ENCODE measurements at regions not wholly inside any gene's neighbourhood (a gene's known extent, or its start where the extent isn't known, plus 50 kb on each side); places are given as distances from the start of the nearest gene placed in this dataset.
A peak's percentile ranks its signal among the peaks of the same experiment; 100 is the strongest.

DNA sequence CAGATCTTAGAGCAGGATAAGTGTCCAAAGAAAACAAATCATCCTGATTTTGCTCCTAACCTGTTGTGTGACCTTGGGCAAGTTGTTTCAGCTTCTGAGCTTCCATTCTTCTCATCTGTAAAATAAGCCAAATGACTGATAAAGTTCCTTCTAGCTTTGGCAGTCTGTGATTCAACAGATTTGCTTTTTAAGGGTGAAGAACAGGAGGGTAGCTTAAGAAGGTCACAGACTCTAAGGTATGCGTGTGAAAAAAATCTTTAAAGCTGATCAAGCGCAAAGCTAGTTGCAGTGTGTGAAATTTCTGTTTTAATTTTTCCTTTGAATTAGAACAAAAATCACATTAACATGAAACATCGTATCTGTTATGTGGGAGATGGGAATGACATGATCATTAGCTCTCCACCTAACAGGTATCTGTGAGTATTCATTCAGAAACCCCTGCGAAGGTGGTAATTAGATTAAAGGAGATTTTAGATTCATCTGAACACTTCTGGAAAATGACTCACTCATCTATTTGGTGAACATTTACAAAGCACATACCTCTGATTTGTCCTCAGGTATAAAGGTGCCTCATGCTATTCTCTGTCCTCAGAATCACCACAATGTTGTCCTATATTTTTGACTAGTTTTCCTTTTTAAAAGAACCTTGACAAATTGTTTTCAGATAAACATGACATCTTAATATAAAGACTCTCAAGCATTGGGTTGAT is 131.9 kb upstream of the CPM start:
- no peak for FAIRE-seq

DNA sequence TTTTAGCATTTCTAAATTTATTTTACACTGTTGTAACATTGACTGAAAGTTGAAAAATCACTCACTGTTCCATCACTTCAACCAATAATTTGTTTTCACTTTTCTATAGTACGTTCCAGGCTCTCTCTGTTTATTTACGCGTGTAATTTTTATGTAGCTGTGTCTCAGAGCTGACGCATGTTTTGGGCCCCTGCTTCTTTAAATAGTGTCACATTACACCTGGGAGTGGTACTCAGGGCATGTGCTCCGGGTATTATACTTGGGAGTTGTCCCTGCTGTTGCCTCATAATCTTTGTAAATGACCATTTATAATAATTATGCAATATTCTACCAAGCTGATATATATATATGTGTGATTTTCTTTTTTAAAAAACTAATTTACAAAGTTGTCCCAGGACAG is 132.8 kb upstream of the CPM start:
- FAIRE-seq, result no peak

DNA sequence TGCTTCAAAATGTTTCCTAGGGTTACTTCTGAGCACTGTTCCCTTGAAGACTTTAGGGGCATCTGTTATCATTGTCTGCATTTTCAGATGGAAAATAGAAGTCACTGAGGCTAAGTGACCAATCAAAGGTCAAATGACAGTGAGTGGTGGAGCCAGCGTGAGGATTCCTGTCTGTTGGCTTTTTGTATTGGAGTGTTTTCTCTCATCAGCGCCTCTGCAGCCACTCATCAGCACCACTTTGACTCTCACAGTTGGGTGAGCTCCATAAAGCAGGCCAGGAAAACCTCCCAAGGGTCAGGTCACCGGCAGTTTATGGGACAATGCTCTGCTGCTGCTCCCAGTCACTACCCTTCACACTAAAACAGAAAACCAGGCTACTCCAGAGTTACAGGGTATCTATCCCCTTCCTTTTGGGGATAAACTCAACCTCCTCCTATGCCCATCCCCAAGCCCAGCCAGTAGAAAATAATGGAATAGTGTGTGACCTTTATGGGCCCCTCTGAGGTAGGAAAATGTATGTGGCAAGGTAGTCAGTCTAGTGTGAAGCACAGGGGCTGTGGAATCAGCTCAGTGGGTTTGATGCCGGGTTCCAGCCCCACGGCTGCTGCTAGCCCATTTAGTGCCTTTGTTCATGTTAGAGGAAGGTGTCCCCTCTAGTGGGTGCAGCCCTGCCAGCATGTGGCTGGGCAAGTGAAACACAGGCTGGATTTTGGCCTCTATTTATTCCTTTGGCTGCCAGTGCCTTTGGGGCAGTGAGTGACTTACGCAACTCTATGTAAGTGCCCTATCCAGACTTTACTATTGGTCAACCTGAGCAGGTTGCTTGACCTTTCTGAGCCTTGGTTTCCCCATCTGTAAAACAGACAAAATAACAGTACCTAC is 133.8 kb upstream of the CPM start:
- FAIRE-seq, result no peak

DNA sequence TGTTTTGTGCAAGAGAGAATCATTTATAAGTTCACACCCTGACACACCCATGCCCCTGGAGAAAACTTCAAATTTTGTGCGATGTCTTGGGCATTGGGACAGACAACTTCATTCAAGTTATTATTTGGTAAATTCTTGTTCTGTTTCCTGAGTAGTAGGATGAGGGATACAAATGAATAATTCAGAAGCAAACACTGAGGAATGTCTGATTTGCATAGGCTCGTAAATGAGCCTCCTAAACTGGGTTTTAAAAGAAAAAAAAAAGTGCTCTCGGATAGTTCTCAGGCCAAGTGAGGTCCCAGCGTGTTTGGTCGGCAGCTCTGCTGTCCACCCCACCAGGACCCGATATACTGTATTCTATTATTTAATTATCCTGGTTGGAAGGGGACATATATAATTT is 134.7 kb upstream of the CPM start:
- no peak for FAIRE-seq

DNA sequence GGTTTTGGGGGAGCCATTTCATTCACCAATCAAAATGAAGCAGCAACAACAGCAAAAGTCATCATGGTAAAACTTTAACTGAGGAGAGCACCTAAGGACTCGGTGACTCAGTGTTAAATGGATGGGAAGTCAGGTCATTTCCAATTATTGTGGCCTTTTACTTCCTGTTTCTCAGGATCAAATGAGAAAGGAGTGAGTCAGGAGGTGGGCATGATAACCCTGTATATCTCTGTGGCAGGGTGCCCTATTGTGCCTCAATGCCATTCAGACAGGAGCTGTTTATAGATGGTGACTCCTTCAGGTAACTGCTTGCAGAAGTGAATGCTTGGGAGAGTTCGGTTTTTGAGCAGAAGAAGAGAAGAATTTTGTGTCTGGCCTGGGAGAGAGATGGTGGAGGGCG is 135.5 kb upstream of the CPM start:
- FAIRE-seq, result no peak

DNA sequence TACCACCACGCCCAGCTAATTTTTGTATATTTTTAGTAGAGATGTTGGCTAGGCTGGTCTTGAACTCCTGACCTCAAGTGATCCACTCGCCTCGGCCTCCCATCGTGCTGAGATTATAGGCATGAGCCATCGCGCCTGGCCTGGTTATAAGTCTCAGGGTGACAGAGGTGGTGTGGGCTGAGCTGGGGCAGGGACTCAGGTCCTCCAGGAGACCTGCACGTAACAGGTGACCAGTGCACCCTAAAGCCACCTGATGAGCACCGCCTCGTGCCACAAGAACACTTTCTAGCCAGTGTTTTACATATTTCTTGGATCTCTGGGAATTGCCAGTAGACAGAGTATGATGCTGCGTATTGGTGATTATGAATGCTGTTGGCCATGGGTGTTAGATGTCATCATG is 136.5 kb upstream of the CPM start:
- no peak for FAIRE-seq

GRCh38 chr12:69070319-69071090 is 137.5 kb upstream of the CPM start:
- no peak for FAIRE-seq

DNA sequence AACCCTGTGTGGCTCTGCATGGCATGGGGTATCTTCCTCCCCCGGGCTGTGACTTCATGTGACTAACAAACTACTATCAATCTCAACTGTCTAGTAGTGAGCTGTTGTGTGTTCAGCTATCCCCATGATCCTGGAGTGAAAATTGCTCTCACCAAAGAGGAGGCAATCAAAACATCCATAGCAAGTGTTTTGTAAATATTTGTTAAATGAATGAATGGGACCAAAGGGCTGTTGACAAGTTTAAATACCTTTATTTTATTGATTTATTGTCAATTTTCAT is 138.1 kb upstream of the CPM start:
- no peak for FAIRE-seq

DNA sequence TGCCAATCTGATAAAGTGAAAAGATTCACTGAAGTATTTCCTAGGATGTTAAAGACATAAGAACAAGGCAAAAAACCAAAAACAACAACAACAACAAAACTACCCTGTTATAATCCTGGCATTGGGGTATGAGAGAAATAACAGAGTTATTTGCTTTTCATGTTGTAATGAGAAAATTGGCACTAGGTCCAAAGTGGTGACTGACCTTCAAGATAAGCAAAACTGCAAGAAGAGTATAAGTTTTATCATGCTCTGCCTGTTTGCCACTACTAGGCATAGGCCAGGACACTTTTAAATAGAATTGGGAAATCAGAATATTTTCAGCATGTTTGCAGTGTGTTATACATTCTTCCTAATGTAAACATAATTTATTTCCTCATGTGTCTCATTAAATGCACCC is 140.1 kb upstream of the CPM start:
- no peak for FAIRE-seq

- FAIRE-seq, result no peak
Observed at GRCh38 chr12:69074556-69075349, 141.8 kb upstream of the CPM start.

DNA sequence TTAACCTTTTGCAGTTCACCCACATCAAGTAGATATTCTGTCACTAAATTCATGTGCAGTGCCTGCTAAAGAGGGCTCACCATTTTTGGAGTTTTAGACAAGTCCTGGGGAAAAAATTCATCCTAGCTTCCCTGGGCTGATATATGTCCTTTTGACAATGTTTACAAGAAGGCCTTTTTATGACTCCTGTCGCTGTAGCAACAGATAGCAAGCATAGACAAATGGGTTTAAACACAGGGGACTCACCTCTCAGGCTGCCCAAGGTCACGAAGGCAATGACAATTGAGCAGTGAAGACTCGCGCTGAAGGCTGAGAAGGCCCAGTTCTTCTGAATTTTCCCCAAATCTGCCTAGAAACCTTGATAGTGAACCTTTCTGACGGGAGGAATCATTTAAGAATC is 150.7 kb upstream of the CPM start:
- no peak for FAIRE-seq

- FAIRE-seq, result no peak
Observed at GRCh38 chr12:69084816-69085378, 151.9 kb upstream of the CPM start.

DNA sequence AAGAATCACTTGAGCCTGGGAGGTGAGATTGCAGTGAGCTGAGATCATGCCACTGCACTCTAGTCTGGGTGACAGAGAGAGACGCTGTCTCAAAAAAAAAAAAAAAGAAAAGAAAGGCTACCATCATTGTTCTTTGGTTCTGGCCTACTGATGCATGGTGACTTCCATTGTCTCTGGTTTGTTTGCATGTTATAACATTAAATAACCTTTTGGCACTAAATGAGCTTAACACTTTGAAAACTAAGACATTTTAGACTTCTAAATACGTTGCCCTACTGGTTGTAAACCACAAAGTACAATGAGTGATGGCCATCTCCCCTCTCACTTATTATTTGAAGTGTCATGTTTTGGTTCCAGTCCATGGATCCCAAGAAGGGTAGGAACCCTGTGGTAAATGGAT is 152.9 kb upstream of the CPM start:
- peak; percentile 86 for FAIRE-seq

DNA sequence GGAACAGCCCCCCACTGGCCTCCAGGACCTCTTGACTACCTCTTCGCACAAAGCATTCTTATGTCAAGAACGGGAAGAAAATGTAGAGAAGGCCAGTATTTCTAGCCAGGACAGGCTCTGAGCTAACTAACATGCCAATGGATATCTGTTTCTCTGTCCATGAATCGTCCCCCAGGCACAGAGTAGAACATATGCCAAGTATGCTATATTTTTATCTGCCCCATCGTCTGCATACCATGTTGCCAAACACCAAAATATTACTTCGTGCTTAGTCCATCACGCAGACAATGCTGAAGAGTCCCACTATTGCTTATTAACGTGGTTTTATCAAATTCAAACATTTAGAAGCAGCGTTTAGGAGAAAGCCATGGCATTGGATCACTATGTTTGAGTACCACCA is 151.4 kb upstream of the CPSF6 start:
- FAIRE-seq, result no peak

DNA sequence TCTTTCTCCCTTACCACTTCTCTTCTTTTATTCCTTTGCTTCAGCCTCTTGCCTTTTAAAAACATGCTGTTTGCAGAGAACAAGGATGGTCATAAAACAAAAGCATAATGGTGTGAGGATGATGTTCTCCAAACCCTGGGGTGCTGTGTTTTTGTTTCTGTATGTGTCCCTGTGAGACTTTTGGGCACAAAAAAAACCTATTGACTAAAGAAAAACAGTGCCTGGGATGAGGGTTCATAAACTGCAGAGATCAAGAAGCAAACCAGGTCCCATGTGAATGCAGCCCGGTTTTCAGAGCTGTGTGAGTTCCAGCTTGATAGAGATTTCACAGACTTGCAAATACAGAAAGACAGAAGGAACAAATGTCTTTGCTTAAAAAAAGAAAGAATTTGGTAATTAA is 148.6 kb upstream of the CPSF6 start:
- FAIRE-seq, result peak; percentile 80

DNA sequence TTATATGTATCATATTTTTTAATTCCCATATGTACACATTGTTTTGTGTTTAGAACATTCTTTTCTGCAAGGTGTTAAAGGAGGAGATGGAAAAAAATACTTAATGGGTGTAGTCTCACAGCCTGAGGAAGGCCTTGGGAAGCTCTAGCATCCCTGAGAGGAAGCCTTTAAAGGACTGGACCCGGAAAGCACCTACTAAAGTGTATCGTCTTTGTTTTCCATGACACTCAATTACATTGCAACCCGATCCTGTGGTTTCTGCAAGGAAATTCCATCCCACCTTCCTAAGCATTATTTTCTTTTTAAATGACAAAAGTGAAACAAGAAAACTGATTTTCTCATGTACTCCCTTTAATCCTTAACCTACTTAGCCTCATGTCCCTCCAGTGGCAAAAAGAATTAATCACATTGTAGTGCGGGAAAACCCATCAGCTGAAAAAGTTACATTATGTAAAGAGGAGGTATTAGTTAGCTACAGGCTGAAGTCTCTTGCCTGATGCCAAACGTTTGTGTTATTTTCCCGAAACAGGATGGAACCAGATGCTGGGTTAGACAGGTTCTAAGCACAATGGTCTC is 147.8 kb upstream of the CPSF6 start:
- peak; percentile 31 for FAIRE-seq

DNA sequence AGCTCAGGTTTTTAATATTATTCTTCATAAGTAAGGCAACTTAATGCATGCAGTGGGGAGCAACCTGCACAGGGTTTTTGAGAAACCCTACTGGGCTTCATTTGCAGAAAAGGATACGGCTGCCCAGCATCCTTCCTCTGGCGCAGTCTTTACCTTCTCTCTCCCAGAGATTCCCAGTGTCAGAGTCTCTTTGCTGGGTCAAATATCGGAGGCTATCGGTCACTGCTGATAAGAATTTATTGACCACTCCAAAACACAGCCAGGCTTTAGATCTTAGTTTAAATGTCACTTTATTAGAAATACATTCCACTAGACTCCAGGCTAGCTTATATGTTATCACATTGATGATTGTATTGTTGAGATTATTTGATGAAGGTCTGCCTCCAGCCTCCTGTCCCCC is 147.2 kb upstream of the CPSF6 start:
- no peak for FAIRE-seq

DNA sequence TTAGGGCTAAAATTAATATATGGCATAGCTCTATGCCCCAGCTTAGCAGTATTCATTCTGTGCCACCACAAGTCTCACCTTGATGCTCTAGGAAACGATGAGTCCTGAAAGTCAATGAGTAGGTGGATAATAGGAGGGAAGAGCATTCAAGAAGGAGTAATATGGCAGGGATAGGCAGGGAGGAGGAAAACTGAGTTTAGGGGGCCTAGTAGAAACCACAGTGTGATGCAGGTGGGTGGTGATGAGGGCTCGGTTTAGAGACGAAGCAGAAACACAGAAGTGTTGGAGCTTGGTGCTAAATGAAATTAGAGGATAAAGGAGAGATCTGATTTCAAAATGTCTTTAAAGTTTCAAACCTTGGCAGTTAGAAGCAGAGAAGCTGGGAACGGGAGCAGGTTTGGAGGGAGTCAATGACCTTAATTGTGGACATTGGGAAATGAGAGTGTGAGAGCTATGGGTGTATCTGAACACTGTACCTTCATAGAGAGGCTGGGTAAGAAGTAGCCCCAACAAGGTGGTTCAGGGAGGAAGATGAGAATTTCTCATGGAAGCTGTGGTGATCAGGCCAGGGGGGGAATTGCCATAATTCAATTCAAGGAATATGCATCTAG is 144.7 kb upstream of the CPSF6 start:
- no peak for FAIRE-seq

- FAIRE-seq, result no peak
Observed at GRCh38 chr12:69095765-69096477, 143.4 kb upstream of the CPSF6 start.

GRCh38 chr12:69096669-69097335 is 142.6 kb upstream of the CPSF6 start:
- FAIRE-seq, result no peak

Measured in endometrium (tissue), 2 donors.